ENCODE measurements at regions not wholly inside any gene's neighbourhood (a gene's known extent, or its start where the extent isn't known, plus 50 kb on each side); places are given as distances from the start of the nearest gene placed in this dataset.

- Mint-ChIP-seq H3K9me3 (peaks cover 31% of the 10 kb centered on the region), H3K4me3 (no peak overlapping the region), H3K4me1 (no peaks in the 10 kb centered on the region), H3K27me3 (no peaks in the 10 kb centered on the region), H3K27ac (no peak overlapping the region), H3K36me3 (ENCODE audit: low read depth) (no peaks in the 10 kb centered on the region)
- DNase-seq = no peak
- ChIA-PET POLR2A (no interaction called here), CTCF (interaction anchor here (0.7 kb wide), 1 partner anchor 136 kb away, joined by 3 read pairs; no protein-coding TSS in a partner anchor)
Measured at GRCh38 chr16:8323153-8323552, 267.2 kb downstream of the TMEM114 start.

GRCh38 chr16:8320131-8320530 lies 270.2 kb downstream of the TMEM114 start:
- Mint-ChIP-seq H3K27ac (no peak overlapping the region), H3K4me3 (no peak overlapping the region), H3K4me1 (no peaks in the 10 kb centered on the region), H3K9me3 (peaks cover 28% of the 10 kb centered on the region), H3K27me3 (no peaks in the 10 kb centered on the region), H3K36me3 (ENCODE audit: low read depth) (no peaks in the 10 kb centered on the region)
- ChIA-PET POLR2A (no interaction called here), CTCF (no interaction called here)
- no peak for DNase-seq

DNA sequence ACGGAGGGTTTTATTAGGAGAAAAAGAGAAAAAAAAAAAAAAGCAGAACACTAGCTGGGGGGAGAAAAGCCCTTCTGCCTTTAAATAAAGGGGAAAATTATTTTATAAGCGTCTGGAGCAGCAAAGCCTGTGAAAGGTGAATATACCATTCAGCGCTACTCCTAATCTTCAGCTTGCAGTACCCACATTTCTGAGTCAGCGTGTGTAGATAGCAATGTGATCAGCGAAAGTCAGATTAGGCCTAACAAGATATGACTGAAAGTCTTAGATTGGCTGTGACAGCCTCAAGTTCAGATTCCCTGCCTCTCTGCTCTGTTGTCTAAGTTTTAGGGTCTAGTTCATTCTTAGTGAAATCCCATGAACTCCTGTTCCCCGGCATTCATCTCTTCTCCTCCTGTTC lies 279.5 kb downstream of the TMEM114 start:
- H3K27me3 Mint-ChIP-seq = no peaks in the 10 kb centered on the region
- H3K9me3 Mint-ChIP-seq = peaks cover 7% of the 10 kb centered on the region
- H3K4me1 Mint-ChIP-seq = no peaks in the 10 kb centered on the region
- no peak for DNase-seq
- H3K4me3 Mint-ChIP-seq = no peak overlapping the region
- ChIA-PET CTCF (no interaction called here), POLR2A (no interaction called here)
- no peak overlapping the region for H3K27ac Mint-ChIP-seq
- H3K36me3 Mint-ChIP-seq (ENCODE audit: low read depth) = no peaks in the 10 kb centered on the region

DNA sequence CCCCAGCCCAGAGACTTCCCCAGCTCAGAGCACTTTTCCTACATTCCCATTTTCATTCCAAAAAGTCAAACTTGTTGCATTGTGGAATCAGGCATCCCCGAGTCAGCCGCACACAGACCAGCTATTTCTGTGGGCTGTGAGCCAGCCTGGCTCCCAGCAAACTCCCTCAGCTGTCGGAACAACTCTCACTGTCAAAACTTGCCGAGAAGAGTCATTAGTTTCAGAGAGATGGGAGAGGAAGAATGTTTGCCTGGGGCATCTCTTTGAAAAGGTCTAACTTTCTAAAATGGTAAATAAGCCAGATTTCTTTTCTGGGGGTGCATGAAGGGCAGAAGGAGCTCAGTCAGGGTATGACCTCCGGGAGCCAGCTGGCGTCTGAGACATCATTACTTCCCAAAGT lies 280.0 kb downstream of the TMEM114 start:
- no peak for DNase-seq
- peaks cover 7% of the 10 kb centered on the region for H3K9me3 Mint-ChIP-seq
- H3K27ac Mint-ChIP-seq = no peak overlapping the region
- H3K27me3 Mint-ChIP-seq = no peaks in the 10 kb centered on the region
- ChIA-PET CTCF (no interaction called here), POLR2A (no interaction called here)
- no peaks in the 10 kb centered on the region for H3K36me3 Mint-ChIP-seq (ENCODE audit: low read depth)
- no peak overlapping the region for H3K4me3 Mint-ChIP-seq
- no peaks in the 10 kb centered on the region for H3K4me1 Mint-ChIP-seq

- Mint-ChIP-seq H3K27ac (no peak overlapping the region), H3K27me3 (no peaks in the 10 kb centered on the region), H3K4me1 (no peaks in the 10 kb centered on the region), H3K4me3 (no peak overlapping the region), H3K36me3 (ENCODE audit: low read depth) (no peaks in the 10 kb centered on the region), H3K9me3 (peaks cover 19% of the 10 kb centered on the region)
- ChIA-PET CTCF (no interaction called here), POLR2A (no interaction called here)
- no peak for DNase-seq
Measured at GRCh38 chr16:8305201-8305600, 285.1 kb downstream of the TMEM114 start.

DNA sequence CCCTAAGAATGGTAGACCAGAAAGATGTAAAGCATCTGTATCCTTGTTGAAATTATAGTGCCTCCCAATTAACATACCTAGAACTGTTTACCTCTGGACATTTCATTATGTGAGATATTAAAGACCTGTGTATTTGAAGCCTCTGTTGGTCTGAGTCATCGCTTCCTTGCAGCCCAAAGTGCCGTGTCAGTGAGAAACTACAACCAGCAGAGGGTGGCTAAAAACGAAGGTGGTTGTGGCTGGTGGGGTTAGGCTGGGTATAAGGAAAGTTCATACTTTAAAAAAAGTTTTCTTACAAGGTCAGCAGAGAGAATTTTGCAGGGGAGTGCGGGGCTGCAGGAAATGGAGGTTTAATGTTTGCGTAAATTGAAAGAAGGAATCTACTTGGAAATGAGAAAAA lies 290.7 kb downstream of the TMEM114 start:
- ChIA-PET POLR2A (no interaction called here), CTCF (no interaction called here)
- Mint-ChIP-seq H3K4me3 (no peak overlapping the region), H3K4me1 (no peaks in the 10 kb centered on the region), H3K27ac (no peak overlapping the region), H3K9me3 (peaks cover 22% of the 10 kb centered on the region), H3K27me3 (no peaks in the 10 kb centered on the region), H3K36me3 (ENCODE audit: low read depth) (no peaks in the 10 kb centered on the region)
- DNase-seq = no peak

DNA sequence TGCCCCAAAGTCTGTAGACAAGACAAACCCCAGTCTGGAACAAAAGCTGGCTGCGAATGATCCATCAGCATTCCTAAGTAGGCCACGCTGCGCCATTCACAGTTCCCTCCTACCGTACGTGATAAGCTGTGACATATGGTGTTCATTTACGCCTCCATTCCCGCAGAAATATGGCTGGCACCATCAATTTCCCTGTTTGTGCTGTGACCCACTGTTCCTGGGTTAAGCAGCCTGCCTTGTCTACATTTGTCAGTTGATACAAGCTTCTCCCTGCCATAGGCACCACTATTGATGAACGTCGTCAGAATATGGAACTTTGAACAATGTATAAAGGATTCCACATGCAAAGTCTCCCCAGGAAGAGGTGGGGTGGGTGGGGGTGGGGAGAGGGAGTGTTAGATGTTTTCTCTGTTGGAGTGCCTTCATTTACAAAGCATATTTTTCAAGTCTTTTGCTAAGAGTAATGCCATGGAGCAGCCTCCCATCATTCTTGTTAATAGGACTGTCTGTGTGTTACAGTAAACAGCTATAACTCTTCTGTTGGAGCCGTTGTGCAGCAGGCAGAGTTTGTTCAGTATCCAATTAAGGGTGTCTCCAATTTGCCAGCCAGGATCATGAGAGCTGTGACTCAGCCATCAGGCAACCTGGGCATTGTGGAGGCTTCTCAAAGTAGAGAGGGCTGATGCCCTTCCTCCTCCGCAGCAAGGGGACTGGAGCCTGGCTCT lies 294.6 kb downstream of the TMEM114 start:
- H3K27me3 Mint-ChIP-seq = no peaks in the 10 kb centered on the region
- H3K27ac Mint-ChIP-seq = no peak overlapping the region
- no peaks in the 10 kb centered on the region for H3K36me3 Mint-ChIP-seq (ENCODE audit: low read depth)
- ChIA-PET CTCF (no interaction called here), POLR2A (no interaction called here)
- H3K4me1 Mint-ChIP-seq = no peaks in the 10 kb centered on the region
- no peak overlapping the region for H3K4me3 Mint-ChIP-seq
- no peak for DNase-seq
- H3K9me3 Mint-ChIP-seq = peaks cover 12% of the 10 kb centered on the region

- peaks cover 5% of the 10 kb centered on the region for H3K9me3 Mint-ChIP-seq
- H3K36me3 Mint-ChIP-seq (ENCODE audit: low read depth) = no peaks in the 10 kb centered on the region
- no peaks in the 10 kb centered on the region for H3K4me1 Mint-ChIP-seq
- ChIA-PET POLR2A (no interaction called here), CTCF (no interaction called here)
- no peaks in the 10 kb centered on the region for H3K27me3 Mint-ChIP-seq
- no peak for DNase-seq
- no peak overlapping the region for H3K27ac Mint-ChIP-seq
- no peak overlapping the region for H3K4me3 Mint-ChIP-seq
Measured at GRCh38 chr16:8293413-8293812, 296.9 kb downstream of the TMEM114 start.

DNA sequence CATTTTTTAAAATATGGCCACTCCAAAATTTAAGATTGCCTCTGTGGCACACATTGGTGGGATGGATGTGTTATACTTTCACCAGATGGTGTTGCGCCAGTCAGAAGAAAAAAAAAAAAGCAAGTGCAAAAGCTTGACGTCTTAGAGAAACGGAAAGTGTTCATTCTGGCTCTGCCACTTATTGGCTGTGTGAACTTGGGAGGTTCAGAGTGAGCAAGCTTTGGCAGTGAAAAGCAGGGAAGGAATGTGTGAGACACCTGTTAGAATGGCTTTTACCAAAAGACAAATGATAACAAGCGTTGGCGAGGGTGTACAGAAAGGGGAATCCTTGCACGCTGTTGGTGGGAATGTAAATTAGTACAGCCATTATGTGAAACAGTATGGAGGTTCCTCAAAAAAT lies 298.0 kb downstream of the TMEM114 start:
- H3K27ac Mint-ChIP-seq = no peak overlapping the region
- no peaks in the 10 kb centered on the region for H3K4me1 Mint-ChIP-seq
- ChIA-PET CTCF (no interaction called here), POLR2A (no interaction called here)
- no peaks in the 10 kb centered on the region for H3K27me3 Mint-ChIP-seq
- peaks cover 4% of the 10 kb centered on the region for H3K9me3 Mint-ChIP-seq
- no peaks in the 10 kb centered on the region for H3K36me3 Mint-ChIP-seq (ENCODE audit: low read depth)
- DNase-seq = no peak
- H3K4me3 Mint-ChIP-seq = no peak overlapping the region

GRCh38 chr16:8286348-8286747 lies 304.0 kb downstream of the TMEM114 start:
- H3K9me3 Mint-ChIP-seq = peaks cover 7% of the 10 kb centered on the region
- no peaks in the 10 kb centered on the region for H3K27me3 Mint-ChIP-seq
- H3K4me1 Mint-ChIP-seq = no peaks in the 10 kb centered on the region
- H3K27ac Mint-ChIP-seq = no peak overlapping the region
- DNase-seq = no peak
- ChIA-PET POLR2A (no interaction called here), CTCF (no interaction called here)
- H3K4me3 Mint-ChIP-seq = no peak overlapping the region
- H3K36me3 Mint-ChIP-seq (ENCODE audit: low read depth) = no peaks in the 10 kb centered on the region

GRCh38 chr16:8283195-8283594 lies 307.1 kb downstream of the TMEM114 start:
- no peak for DNase-seq
- ChIA-PET CTCF (no interaction called here), POLR2A (no interaction called here)

GRCh38 chr16:8278031-8278580 lies 312.2 kb downstream of the TMEM114 start:
- Mint-ChIP-seq H3K36me3 (ENCODE audit: low read depth) (no peaks in the 10 kb centered on the region), H3K27ac (no peak overlapping the region), H3K9me3 (peaks cover 9% of the 10 kb centered on the region), H3K4me3 (no peak overlapping the region), H3K4me1 (no peaks in the 10 kb centered on the region), H3K27me3 (no peaks in the 10 kb centered on the region)
- DNase-seq = no peak
- ChIA-PET POLR2A (no interaction called here), CTCF (no interaction called here)

More at GRCh38 chr16:8283195-8283594, 307.1 kb downstream of the TMEM114 start:
- Mint-ChIP-seq H3K9me3 (peaks cover 11% of the 10 kb centered on the region), H3K27ac (no peak overlapping the region), H3K4me1 (no peaks in the 10 kb centered on the region), H3K36me3 (ENCODE audit: low read depth) (no peaks in the 10 kb centered on the region), H3K27me3 (no peaks in the 10 kb centered on the region), H3K4me3 (no peak overlapping the region)

DNA sequence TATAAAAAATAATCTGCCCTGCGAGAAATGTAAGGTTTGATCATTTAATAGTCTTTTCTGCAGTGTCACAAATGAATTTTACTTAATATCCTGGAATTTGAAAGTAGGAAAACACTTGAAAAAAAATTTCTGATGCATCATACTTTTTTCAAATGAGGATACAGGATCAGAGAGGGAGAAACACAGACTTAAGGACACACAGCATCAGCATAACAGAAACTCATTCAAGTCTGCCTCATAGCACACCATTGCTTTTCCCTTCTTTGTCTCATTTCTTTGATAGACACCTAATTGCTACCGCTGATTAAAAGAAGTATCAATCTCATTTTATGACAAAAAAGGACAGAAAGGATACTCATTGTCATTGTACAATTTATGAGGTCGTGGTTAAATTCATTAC lies 319.0 kb downstream of the TMEM114 start:
- H3K9me3 Mint-ChIP-seq = peaks cover 8% of the 10 kb centered on the region

GRCh38 chr16:8262299-8262698 lies 328.0 kb downstream of the TMEM114 start:
- H3K36me3 Mint-ChIP-seq (ENCODE audit: low read depth) = no peaks in the 10 kb centered on the region

More for the DNA sequence above, 319.0 kb downstream of the TMEM114 start:
- no peaks in the 10 kb centered on the region for H3K27me3 Mint-ChIP-seq
- no peak for DNase-seq
- no peaks in the 10 kb centered on the region for H3K36me3 Mint-ChIP-seq (ENCODE audit: low read depth)
- POLR2A ChIA-PET = no interaction called here
- CTCF ChIA-PET = no interaction called here
- no peak overlapping the region for H3K4me3 Mint-ChIP-seq
- H3K27ac Mint-ChIP-seq = no peak overlapping the region
- no peaks in the 10 kb centered on the region for H3K4me1 Mint-ChIP-seq

More at GRCh38 chr16:8262299-8262698, 328.0 kb downstream of the TMEM114 start:
- peaks cover 6% of the 10 kb centered on the region for H3K9me3 Mint-ChIP-seq
- no peaks in the 10 kb centered on the region for H3K27me3 Mint-ChIP-seq
- ChIA-PET POLR2A (no interaction called here), CTCF (no interaction called here)
- no peak for DNase-seq
- H3K27ac Mint-ChIP-seq = no peak overlapping the region
- no peak overlapping the region for H3K4me3 Mint-ChIP-seq
- H3K4me1 Mint-ChIP-seq = no peaks in the 10 kb centered on the region

All from activated CD4-positive, alpha-beta memory T cell treated with anti-CD3 and anti-CD28 coated beads, Interleukin-2, amount 10 ng/mL, durations not matched to agents 7 days and 5 days (primary cell).